Large intestine (tissue), 3 donors: ENCODE measurements at regions not wholly inside any gene's neighbourhood (a gene's known extent, or its start where the extent isn't known, plus 50 kb on each side); places are given as distances from the start of the nearest gene placed in this dataset.

ENCODE experiments used
- DNase-seq, 2 donors: peaks; one replicate each; pipeline versions ENCODE4 v3.0.0 to v3.0.0-alpha.2; 2013
- H3K27ac ChIP-seq: one replicate; pipeline ENCODE4 v1.5.1; 2013; ENCODE audit warnings: low read length
- H3K27me3 ChIP-seq: 2 replicates; pipeline ENCODE4 v1.6.1; 2013; ENCODE audit warnings: low read length; ENCODE audit not compliant: control insufficient read depth, insufficient read depth
- H3K36me3 ChIP-seq: 2 replicates; pipeline ENCODE4 v1.6.1; 2013; ENCODE audit warnings: low read length; ENCODE audit not compliant: control insufficient read depth, insufficient read depth
- H3K4me1 ChIP-seq: one replicate; pipeline ENCODE4 v1.6.1; 2013; ENCODE audit warnings: low read length; ENCODE audit not compliant: control insufficient read depth, insufficient read depth
- H3K4me3 ChIP-seq: one replicate; pipeline ENCODE4 v1.5.1; 2013; ENCODE audit warnings: low read length
- H3K9me3 ChIP-seq: one replicate; pipeline ENCODE4 v1.6.1; 2013; ENCODE audit warnings: mild to moderate bottlenecking, low read depth, low read length, moderate library complexity; ENCODE audit not compliant: control insufficient read depth
- WGBS: methylation state at CpG from one replicate; pipeline ENCODE4 v1.1.5; 2013; ENCODE audit warnings: low lambda C conversion rate; ENCODE audit not compliant: insufficient coverage; 5-methylcytosine and 5-hydroxymethylcytosine counted together

- WGBS = 50% methylated on average over 2 of the region's 2 CpGs
- H3K27ac ChIP-seq = no peak overlapping the region
- H3K4me1 ChIP-seq = no peaks in the 10 kb centered on the region
- H3K9me3 ChIP-seq = peaks cover 4% of the 10 kb centered on the region
- no peak for DNase-seq
- H3K27me3 ChIP-seq = no peaks in the 10 kb centered on the region
- no peak overlapping the region for H3K4me3 ChIP-seq
- no peaks in the 10 kb centered on the region for H3K36me3 ChIP-seq
Measured at GRCh38 chr5:81898403-81898802, 73.4 kb upstream of the ATG10 start.

GRCh38 chr5:81896764-81897163 is 75.1 kb upstream of the ATG10 start:
- no peaks in the 10 kb centered on the region for H3K27me3 ChIP-seq
- no peaks in the 10 kb centered on the region for H3K4me1 ChIP-seq
- DNase-seq = no peak
- H3K9me3 ChIP-seq = peaks cover 3% of the 10 kb centered on the region
- H3K36me3 ChIP-seq = no peaks in the 10 kb centered on the region
- no peak overlapping the region for H3K27ac ChIP-seq
- WGBS = no CpG with 5 or more reads among the region's 1 CpG
- no peak overlapping the region for H3K4me3 ChIP-seq

DNA sequence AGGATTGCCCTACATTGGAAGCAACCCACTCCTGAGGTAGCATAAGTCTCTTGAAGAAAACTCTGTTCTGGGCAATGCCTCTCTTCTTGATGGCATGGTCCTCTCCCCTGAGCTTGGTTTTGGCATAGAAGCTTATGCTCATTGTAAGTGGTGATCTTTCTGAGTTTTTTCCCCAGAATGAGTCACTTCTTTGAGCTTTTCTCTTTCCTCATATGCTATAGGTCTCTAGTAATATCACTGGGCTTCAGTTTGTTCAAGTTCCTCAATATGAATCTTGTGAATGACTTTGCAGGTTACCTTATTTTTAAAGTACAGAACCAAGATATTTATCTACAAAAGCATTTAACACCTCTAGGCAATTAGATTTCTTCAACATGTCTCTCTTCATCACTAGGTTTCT is 76.5 kb upstream of the ATG10 start:
- H3K36me3 ChIP-seq = no peaks in the 10 kb centered on the region
- no peaks in the 10 kb centered on the region for H3K4me1 ChIP-seq
- no peak overlapping the region for H3K4me3 ChIP-seq
- H3K27me3 ChIP-seq = no peaks in the 10 kb centered on the region
- peaks cover 4% of the 10 kb centered on the region for H3K9me3 ChIP-seq
- DNase-seq = no peak
- no peak overlapping the region for H3K27ac ChIP-seq

DNA sequence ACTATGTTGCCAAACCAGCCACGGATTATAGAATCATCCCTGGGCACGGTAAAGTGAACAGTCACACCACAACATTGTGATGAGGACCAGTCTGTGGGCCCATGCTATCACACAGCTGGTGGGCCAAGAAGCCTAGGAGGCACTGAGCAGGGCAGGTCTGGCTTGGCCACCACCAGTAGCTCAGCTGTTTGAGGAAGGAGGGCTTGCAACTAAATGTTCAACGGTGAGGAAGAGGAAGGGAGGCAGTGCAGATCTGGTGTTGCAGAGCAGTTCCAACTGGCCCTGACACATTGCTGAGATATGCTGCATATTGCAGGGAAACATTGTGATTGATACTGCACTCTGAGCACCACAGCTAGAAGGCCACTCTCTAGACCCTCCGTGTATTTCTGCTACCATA is 77.9 kb upstream of the ATG10 start:
- WGBS = 100% methylated on average over 1 of the region's 4 CpGs
- Histone ChIP-seq H3K36me3 (no peaks in the 10 kb centered on the region), H3K4me1 (no peaks in the 10 kb centered on the region), H3K9me3 (peaks cover 4% of the 10 kb centered on the region), H3K27ac (no peak overlapping the region), H3K27me3 (no peaks in the 10 kb centered on the region), H3K4me3 (no peak overlapping the region)
- no peak for DNase-seq

- Histone ChIP-seq H3K27ac (no peak overlapping the region), H3K4me3 (no peak overlapping the region), H3K9me3 (no peaks in the 10 kb centered on the region), H3K36me3 (no peaks in the 10 kb centered on the region), H3K4me1 (no peaks in the 10 kb centered on the region), H3K27me3 (peaks cover 2% of the 10 kb centered on the region)
- no CpG with 5 or more reads among the region's 3 CpGs for WGBS
- no peak for DNase-seq
Measured at GRCh38 chr5:81884871-81885270, 87.0 kb upstream of the ATG10 start.

DNA sequence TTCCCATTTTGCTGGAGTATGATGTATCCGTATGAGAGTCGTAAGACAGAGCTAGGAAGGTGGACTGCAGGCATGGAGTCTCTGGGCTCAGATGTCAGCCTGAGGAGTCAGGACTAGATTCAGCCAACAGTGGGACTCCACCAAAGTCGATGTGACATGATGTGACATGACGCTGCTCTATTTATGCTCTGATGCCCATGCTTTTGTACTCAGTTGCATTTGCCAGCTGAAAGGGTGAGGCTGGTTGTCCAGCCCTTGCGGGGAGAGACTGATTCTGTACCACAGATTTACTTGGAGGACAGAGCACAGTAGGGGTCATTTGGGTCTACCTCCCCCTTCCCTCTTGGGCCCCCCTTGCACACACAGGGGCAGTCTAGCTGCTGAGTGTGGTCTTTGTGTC is 88.5 kb upstream of the ATG10 start:
- Histone ChIP-seq H3K27ac (no peak overlapping the region), H3K4me3 (no peak overlapping the region), H3K27me3 (peaks cover 2% of the 10 kb centered on the region), H3K4me1 (no peaks in the 10 kb centered on the region), H3K9me3 (no peaks in the 10 kb centered on the region), H3K36me3 (no peaks in the 10 kb centered on the region)
- no CpG with 5 or more reads among the region's 5 CpGs for WGBS
- DNase-seq = no peak

DNA sequence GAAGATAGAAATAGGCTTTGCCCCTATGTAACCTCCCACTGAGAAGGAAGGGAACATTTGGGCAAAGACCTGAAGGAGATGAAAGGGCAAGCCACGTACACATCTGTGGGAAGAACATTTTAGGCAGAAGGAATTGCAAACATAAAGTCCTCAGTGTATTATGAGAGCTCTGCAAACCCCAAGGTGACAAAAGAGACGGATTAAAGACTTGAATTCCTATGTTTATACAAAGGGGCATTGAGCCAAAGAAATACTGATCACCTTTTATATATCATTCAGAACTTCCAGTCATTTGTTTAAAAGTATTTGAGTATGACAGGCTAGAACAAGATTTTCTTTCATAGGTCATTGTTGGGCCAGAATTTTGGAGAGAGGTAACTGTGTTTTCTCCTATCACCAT is 90.2 kb upstream of the ATG10 start:
- DNase-seq = no peak
- peaks cover 2% of the 10 kb centered on the region for H3K27me3 ChIP-seq
- H3K9me3 ChIP-seq = no peaks in the 10 kb centered on the region
- H3K27ac ChIP-seq = no peak overlapping the region
- H3K4me3 ChIP-seq = no peak overlapping the region
- no peaks in the 10 kb centered on the region for H3K36me3 ChIP-seq
- no peaks in the 10 kb centered on the region for H3K4me1 ChIP-seq
- WGBS = no CpG with 5 or more reads among the region's 2 CpGs

- no peaks in the 10 kb centered on the region for H3K36me3 ChIP-seq
- H3K9me3 ChIP-seq = no peaks in the 10 kb centered on the region
- H3K4me1 ChIP-seq = no peaks in the 10 kb centered on the region
- no peak overlapping the region for H3K27ac ChIP-seq
- H3K27me3 ChIP-seq = peaks cover 2% of the 10 kb centered on the region
- no peak for DNase-seq
- no peak overlapping the region for H3K4me3 ChIP-seq
- WGBS = 80% methylated on average over 2 of the region's 3 CpGs
Measured at GRCh38 chr5:81879936-81880335, 91.9 kb upstream of the ATG10 start.

- no peak overlapping the region for H3K27ac ChIP-seq
- H3K4me3 ChIP-seq = no peak overlapping the region
- DNase-seq = no peak
- no peaks in the 10 kb centered on the region for H3K36me3 ChIP-seq
- H3K4me1 ChIP-seq = no peaks in the 10 kb centered on the region
- H3K27me3 ChIP-seq = peaks cover 2% of the 10 kb centered on the region
- no peaks in the 10 kb centered on the region for H3K9me3 ChIP-seq
Measured at GRCh38 chr5:81878333-81878732, 93.5 kb upstream of the ATG10 start.

GRCh38 chr5:81866994-81867393 is 104.8 kb upstream of the ATG10 start:
- Histone ChIP-seq H3K4me3 (no peak overlapping the region), H3K9me3 (no peaks in the 10 kb centered on the region), H3K36me3 (no peaks in the 10 kb centered on the region), H3K27me3 (no peaks in the 10 kb centered on the region), H3K4me1 (no peaks in the 10 kb centered on the region), H3K27ac (no peak overlapping the region)
- no peak for DNase-seq
- 50% methylated on average over 2 of the region's 3 CpGs for WGBS

DNA sequence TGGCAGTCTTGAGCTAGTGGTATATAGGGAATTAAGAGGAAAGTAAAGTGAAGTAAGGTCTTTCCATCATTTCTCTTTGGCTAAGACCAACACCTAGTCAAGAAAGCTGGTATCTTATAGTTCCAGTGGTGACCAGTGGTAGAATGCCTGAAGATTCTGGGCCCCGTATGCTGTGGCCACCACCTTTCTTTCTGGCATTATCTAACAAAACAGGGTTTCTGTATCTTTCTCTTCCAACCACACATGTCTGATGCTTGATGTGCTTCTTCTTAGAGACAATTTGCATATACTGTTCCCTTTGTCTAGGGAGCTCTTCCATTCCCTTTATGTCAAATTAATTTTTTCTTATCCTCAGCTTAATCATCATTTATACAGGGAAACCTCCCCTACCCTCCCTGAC is 109.9 kb upstream of the SSBP2 start:
- Histone ChIP-seq H3K4me1 (no peaks in the 10 kb centered on the region), H3K27me3 (no peaks in the 10 kb centered on the region), H3K4me3 (no peak overlapping the region), H3K27ac (no peak overlapping the region), H3K9me3 (no peaks in the 10 kb centered on the region), H3K36me3 (no peaks in the 10 kb centered on the region)
- DNase-seq = no peak
- WGBS = no CpG with 5 or more reads among the region's 1 CpG
